GM19455 (cell line): ENCODE measurements at regions not wholly inside any gene's neighbourhood (a gene's known extent, or its start where the extent isn't known, plus 50 kb on each side); places are given as distances from the start of the nearest gene placed in this dataset.

Experiments used
- ATAC-seq: cut with Tn5 transposase; IDR thresholded peaks from one replicate; pipeline ENCODE4 v1.9.1; 2021; ENCODE audit not compliant: unreplicated experiment

GRCh38 chr11:13062115-13062514, 53.0 kb downstream of the RASSF10 start:
- no peak for ATAC-seq

DNA sequence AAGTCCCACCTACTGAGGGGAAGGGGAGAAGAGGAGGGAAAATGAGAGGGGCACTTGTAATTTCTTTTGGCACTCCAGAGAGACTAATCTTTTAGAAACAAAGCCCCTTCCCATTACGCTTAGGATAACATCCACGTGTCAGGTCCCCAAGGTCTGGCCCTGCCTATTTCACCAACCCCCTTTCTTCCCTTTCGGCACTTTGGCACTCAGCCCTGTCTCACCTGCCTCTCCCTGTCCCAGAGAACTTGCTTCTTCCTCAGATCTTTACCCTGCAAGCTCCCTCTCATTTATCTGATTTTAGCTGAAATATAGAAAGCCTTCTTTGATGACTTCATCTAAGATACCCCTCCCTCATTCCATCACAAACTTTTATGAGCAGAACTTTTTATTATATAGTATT, 55.5 kb downstream of the RASSF10 start:
- no peak for ATAC-seq

DNA sequence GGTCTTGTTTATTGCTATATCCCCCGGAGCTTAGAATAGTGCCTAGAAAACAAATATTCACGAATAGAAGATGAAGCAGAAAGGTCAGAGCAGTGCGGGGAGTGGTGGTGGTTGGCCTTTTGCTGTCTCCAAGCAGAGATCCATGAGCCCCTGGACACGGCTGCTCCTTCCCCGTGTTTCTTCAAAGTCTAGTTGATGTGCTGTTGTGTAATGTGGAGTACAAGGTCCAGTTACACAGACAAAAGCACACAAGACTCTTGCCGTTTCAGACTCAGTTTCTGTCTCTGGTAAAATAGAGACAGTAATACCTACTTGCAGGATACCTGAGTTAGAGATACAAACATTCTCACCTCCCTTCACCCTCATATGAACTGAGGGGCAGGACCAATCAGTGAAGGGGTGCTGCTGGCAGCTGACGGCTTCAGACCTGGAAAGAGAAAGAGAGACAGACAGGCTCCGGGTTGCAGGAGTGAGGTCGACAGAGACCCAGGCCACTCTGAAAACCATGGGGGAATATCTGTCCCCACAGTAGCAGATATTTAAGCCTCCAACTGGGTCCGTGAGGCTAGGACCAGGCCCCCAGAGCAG, 56.2 kb downstream of the RASSF10 start:
- no peak for ATAC-seq

- no peak for ATAC-seq
These were observed 59.1 kb downstream of the RASSF10 start for GRCh38 chr11:13068211-13068610.

DNA sequence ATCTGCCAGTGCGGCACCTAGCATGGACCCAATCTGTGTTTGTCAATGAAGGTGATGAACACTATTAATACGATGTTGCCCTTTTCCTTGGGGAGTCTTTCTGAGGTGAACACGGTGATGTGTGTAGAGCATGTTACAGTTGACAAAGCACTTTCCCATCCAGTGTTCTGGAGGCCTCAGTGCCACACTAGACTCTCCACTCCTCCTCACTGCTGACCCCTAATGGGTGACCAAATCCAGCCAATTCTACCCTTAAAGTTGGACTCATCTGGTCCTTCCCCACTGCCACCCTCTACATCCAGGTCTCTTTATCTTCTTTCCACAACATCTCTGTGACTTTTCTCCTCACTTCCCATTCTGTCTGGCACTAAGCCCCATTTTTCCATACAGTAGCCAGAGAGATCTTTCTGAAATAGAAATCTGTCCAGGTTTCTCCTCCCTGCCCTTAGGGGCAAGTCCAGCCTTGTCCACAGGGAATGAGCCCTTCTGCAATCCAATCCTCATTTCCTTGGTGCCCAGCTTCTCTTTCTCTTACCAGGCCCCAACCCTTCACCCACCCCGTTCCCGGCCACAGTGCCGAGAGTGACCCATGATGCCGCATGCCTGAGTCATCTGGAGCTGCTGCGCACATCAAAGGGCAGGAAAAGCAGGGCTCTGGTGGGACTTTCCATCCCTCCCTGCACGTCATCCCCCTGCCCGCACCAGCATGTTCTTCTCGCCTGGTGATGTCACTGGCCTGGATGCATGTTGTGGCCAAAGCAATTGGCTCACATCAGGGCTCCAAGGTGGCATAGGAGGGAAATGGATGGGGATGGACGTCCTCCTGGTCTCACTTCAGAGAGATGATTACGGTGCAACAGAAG, 64.2 kb downstream of the RASSF10 start:
- ATAC-seq: no peak

DNA sequence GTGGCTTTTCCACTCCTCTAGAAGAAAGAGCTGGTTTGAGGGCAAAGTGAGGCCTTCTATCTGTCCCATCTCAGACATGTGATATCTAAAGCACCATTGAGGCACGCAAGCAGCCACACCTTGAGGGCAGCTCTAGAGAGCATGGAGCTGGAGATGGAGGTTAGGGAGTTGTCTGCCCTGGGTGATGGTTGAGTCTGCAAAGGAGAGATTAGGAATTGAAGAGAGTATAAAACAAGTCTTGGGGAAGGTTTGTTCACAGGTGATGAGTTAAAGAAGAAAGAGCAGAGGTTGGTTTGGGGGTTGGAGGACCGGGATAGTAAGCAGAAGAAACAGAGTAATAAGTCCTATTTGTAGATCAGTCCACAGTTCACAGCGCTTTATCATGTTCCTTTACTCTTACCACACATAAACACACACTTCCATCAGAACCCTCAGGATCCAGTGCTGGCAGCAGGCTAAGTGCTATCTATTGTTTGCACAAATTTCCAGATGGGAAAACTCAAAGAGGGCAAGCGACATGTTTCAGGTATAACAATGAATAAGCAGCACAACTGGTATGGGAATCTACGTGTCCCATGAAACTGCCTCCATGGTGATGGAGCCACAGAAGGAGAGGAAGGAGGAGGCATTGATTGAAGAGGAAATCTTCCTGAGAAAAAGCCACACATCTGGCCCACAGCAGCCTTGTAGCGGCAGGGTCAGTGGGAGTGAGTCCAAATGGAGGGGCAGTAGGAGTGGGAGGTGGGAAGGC, 65.8 kb downstream of the RASSF10 start:
- ATAC-seq: no peak

DNA sequence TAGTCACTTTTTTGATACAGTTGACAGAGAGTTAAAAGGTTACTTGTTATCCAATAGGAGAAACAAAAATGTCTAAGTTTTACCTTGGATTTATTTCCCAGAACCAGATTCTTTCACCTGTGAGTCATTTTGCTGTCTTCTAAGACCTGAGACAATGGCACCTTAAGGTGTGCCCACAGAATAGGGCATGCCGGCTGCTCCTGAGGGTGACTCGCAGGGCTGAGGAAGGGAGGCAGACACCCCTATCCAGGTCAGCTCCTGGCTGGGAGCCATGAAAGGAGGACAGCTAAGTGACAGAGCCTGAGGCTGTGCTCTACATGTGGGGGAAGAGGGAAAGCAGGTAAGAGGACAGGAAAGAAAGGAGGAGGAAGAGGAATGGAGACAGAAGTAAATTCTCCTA, 67.8 kb downstream of the RASSF10 start:
- no peak for ATAC-seq

GRCh38 chr11:13080861-13081260, 71.7 kb downstream of the RASSF10 start:
- no peak for ATAC-seq

DNA sequence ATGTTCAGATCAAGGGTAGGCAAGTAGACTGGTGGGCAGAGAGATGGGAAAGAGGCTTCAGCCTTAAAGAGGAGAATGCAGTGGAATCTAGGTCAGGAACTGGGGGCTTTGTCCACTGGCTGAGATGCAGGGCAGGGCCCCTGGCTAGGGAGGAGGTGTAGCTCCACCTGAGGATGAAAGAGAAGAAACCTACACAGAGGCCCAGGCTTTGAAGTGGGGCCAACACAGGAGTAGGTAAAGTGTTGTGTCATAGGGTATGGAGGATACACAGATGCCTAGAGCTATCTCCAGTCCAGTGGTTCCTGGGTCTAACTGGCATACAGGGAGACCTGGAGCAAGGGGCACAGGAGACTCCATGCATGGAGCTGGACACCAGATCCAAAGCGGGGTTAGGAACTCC, 73.5 kb downstream of the RASSF10 start:
- no peak for ATAC-seq

DNA sequence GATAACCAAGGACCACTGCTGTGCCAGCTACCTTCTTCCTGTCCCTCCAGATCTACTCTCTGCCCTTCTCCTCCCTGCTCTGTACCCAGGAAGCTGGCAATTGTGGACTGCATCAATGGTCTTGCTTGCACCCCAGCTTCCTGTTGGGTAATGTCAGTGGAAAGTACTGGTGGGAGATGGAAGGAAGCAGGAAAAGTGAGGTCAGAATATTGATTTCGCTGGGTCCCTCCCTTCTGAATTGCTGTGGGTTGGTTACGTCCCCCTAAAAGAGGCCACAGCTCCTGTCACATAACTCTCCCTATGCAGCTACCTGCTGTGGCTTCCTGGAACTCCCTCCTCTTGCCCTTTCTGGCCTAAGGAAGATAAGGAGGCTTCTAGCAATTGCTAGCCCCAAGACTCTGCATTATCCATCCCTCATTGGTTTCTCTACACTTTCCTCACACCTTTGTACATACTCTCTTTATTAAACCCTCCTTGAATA, 81.2 kb downstream of the RASSF10 start:
- no peak for ATAC-seq

GRCh38 chr11:13091373-13091772, 82.3 kb downstream of the RASSF10 start:
- no peak for ATAC-seq

DNA sequence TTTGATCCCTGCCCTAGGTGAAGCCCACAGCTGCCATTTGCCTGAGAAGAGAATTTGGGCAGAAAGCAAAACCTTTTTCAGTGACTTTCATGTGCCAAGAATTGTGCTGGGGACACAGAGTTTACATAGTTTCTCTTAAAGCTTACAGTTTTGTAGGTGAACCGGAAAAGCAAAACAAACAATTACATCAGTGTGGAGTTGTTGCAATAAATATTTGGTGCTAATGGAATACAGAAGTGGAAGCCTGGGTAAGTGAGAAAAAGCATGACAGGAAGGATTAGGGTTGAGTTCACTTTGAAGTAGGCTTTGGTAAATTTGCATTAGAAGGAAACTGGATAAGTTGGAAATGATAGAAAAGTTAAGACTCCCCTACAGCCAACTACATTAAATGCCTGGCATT, 82.7 kb downstream of the RASSF10 start:
- ATAC-seq: no peak

DNA sequence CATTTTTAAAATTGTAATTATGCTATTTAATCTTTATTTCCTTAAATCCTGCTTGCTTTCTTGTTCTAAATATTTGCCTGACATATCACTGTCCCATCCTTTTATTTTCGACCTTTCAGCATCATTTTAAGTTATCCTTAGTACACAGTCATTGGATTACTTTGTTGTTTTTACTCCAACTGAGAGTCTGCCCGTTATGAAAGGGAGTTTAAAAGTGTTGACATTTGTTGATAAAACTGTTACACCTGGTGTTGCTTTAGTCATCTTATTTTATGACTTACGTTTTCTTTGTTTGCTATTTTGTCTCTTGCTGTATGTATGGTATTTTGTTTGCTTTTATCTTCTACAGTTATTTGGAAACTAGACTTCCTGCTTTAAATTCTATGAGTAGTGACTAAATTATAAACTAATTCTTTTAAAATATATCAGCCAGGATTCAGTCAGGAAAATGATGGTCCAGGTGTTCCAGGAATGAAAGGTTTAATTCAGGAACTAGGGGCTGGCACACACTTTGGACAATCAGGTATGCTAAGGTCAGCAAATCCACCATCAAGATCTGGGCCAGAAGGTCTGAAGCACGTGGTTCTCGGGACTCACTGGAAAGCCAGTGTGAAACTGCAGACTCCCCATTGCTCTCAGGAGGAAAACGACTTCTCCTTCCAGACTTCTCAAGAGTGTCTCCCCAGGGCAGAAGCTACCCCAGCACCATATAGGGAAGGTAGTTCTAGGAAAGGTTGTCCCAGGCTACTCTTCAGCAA, 86.0 kb downstream of the RASSF10 start:
- no peak for ATAC-seq

GRCh38 chr11:13098063-13098462, 88.9 kb downstream of the RASSF10 start:
- ATAC-seq: no peak

DNA sequence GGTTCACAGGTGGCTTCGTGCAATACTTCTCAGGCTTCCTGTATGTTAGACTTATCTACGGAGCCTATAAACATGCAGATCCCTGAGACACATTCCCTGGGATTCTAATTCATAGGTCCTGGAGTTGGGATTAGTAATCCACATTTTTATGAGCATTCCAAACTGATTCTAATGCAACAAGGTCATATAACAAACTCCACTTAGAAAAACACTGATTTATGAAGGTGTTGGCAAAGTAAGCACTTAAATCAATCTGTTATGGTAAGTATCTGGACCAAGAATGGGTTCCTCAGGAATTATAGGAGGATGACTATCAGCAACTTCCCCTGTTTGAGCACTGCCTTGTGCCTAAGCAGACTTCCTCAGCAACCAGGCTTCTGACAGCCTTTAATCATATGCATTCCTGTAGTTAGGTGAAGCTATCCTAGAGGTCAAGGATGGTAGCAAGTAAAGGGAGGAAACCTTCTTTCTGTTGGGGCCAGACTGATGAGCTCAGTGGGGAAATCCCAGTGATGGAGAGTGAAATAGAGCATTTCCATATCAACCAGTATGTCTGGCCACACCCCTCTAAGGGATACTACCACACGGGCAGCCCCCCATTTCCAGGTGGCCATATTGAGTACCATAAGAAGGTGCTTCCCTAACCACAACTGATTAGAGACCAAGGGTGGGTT, 89.6 kb downstream of the RASSF10 start:
- ATAC-seq: no peak

- no peak for ATAC-seq
These were observed 92.8 kb downstream of the RASSF10 start for GRCh38 chr11:13101644-13102512.

DNA sequence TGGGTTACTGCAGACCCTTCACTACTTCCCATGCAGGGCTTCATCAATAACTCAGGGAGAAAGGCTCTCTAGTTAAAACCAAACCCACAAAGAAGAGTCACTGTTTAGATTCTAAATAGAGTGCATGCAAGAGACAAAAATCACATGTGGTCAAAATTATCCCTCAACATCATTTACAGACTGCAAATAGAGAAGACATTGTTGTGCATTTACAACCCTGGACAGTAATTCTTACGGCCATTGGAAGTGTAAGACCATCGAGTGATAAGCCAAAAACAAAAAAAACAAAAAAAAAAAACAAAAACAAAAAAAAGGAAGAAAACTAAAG, 93.4 kb downstream of the RASSF10 start:
- no peak for ATAC-seq

DNA sequence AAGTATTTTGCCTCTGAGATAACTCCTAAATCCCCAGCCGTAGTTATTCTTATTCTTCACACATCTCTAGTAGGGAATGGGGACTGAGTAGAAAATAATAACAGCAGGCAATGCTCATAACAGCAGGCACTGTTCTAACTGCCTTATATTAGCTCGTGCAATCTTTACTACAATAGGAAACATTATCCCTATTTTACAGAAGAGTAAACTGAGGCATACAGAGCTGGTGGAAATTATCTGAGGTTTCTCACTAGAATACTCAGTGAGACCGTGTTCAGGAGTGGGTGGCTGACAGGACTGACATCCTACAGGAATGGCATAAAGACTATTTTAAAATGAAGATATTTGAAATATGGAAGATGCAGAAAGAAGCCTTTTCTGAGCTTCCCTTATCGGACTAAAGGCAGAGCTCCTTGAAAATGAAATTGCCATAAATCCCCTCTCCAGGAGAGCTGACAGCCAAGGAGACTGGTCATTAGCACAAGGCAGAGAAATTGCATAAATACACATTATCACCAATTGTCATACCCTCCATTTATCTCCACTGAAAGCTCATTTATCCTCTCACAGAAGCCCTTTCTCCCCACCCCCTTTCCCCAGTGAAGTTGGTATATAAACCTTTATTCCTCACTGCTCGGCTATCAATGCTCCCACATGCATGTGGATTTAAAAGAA, 93.9 kb downstream of the RASSF10 start:
- no peak for ATAC-seq

- ATAC-seq: no peak
These were observed 94.9 kb downstream of the RASSF10 start for GRCh38 chr11:13103962-13104554.
